GM18868 (cell line): ENCODE measurements at regions not wholly inside any gene's neighbourhood (a gene's known extent, or its start where the extent isn't known, plus 50 kb on each side); places are given as distances from the start of the nearest gene placed in this dataset.

Experiments
- ATAC-seq: cut with Tn5 transposase; IDR thresholded peaks from one replicate; pipeline ENCODE4 v1.9.1; 2021; ENCODE audit warnings: mild to moderate bottlenecking, moderate library complexity; ENCODE audit not compliant: unreplicated experiment

GRCh38 chr2:236862961-236863728 lies 222.5 kb upstream of the COPS8 start:
- peak; percentile 86 for ATAC-seq

GRCh38 chr2:236863729-236864126 lies 222.0 kb upstream of the COPS8 start:
- ATAC-seq, result no peak

GRCh38 chr2:236865052-236865451 lies 220.6 kb upstream of the COPS8 start:
- no peak for ATAC-seq

GRCh38 chr2:236866542-236867340 lies 218.9 kb upstream of the COPS8 start:
- ATAC-seq, result no peak

GRCh38 chr2:236867441-236868260 lies 218.0 kb upstream of the COPS8 start:
- ATAC-seq, result no peak

- ATAC-seq, result no peak
Measured at GRCh38 chr2:236870370-236870769, 215.3 kb upstream of the COPS8 start.

GRCh38 chr2:236871500-236872001 lies 214.1 kb upstream of the COPS8 start:
- ATAC-seq, result no peak

- ATAC-seq, result no peak
Measured at GRCh38 chr2:236872015-236872414, 213.7 kb upstream of the COPS8 start.

- no peak for ATAC-seq
Measured at GRCh38 chr2:236872981-236873380, 212.7 kb upstream of the COPS8 start.

GRCh38 chr2:236873636-236874035 lies 212.1 kb upstream of the COPS8 start:
- no peak for ATAC-seq

- no peak for ATAC-seq
Measured at GRCh38 chr2:236874866-236875481, 210.7 kb upstream of the COPS8 start.

GRCh38 chr2:236875906-236876505 lies 209.7 kb upstream of the COPS8 start:
- no peak for ATAC-seq

GRCh38 chr2:236876642-236877041 lies 209.0 kb upstream of the COPS8 start:
- ATAC-seq, result no peak

GRCh38 chr2:236877972-236878371 lies 207.7 kb upstream of the COPS8 start:
- ATAC-seq, result no peak

- no peak for ATAC-seq
Measured at GRCh38 chr2:236879416-236879963, 206.2 kb upstream of the COPS8 start.

GRCh38 chr2:236882074-236882473 lies 203.6 kb upstream of the COPS8 start:
- no peak for ATAC-seq

GRCh38 chr2:236882930-236883329 lies 202.8 kb upstream of the COPS8 start:
- ATAC-seq, result no peak

- ATAC-seq, result no peak
Measured at GRCh38 chr2:236883819-236884218, 201.9 kb upstream of the COPS8 start.

- ATAC-seq, result no peak
Measured at GRCh38 chr2:236884569-236885175, 201.0 kb upstream of the COPS8 start.

GRCh38 chr2:236886456-236886855 lies 199.2 kb upstream of the COPS8 start:
- no peak for ATAC-seq
